ENCODE measurements at regions not wholly inside any gene's neighbourhood (a gene's known extent, or its start where the extent isn't known, plus 50 kb on each side); places are given as distances from the start of the nearest gene placed in this dataset.
"Not testable (repeated sequence)": the region's sequence is repeated elsewhere in the genome, so short reads cannot be mapped to it uniquely, and the experiment has no call there.

DNA sequence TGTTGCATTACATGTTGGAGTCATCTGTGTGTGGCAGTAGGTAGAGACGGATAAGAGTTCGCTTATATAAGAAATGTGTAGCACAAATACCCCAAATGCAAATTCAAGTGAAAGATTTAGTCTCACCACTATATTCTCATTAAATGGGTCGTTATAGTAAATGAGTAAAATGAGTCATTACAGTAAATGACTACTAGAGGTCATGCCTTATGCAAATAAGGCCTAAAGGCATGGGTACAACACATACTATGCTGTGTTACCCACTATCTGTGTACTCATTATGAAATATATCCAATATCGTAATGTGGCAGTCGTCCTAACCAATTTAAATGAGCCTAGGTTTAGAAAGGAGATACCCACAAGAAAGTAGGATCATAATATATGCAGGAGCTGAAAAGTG, 1603.1 kb downstream of the C4orf33 start:
- DNase-seq, result no peak

DNA sequence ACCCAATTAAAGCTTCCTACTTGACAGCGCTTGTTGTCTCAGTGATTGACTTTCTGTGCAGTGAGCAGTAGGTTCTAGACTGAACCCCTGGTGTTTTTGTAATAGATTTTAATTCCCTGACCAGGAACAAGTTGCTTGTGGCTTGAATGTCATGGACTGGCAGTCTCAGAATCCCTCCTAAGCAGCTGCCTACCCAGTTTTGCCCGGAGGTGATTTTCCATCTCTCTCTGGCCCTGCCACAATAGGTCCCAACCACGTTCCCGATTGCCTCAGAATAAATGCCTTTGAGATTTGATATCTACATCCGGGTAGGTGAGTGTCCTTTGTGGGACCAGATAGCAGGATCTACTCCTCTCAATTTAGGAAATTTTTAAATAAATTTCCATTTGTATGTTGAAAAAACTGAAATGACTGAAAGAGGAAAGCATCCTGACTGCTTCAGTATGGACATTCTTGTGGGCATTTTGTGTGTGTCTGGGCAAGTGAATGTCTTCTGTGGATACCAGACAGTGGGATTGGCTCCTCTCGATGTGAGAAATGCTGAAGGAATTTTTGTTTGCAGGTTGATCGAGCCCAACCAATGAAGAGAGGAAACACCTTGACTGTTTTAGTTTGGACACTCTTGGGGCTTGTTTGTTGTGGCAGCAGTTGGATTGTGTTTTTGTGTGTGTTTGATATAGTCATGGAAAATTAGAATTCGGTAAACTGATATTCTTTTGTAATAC, 1607.4 kb downstream of the C4orf33 start:
- no peak for DNase-seq

DNA sequence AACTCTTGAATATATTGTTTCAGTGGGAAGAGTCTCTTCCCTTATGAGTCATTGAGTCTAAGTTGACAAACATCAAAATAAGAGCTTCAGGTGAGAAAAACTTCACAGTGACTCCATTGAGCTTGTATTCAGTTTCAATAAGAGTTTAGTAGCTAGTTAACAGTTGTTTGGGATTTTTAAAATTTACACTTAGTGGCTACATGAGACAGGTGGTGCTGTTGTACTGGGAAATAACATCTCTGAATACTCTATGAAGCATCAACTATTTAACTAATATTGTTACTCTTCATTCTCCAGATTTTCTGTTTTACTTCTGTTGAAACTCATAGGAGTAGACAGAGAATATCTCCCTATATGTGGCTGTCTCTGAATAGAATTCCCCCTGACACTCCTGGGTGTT, 1609.1 kb downstream of the C4orf33 start:
- DNase-seq, result no peak

DNA sequence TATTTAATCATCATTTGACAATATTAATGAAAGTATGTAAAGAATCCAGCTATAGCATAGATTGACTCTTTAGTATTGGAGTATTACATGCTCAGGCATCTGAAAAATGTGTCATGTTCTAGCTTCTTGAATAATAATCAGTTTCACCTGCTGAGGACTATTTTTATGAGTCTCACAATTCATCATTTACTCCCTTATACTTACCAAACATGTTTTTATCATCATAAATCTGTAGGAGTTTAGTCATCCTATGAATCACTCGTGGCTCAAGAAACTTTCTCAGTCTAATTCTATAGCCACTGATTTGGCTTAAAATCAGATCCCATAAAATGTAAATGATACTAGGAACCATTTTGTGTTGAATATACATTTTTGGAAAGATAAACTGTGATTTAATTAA, 1616.1 kb downstream of the C4orf33 start:
- DNase-seq, result no peak

DNA sequence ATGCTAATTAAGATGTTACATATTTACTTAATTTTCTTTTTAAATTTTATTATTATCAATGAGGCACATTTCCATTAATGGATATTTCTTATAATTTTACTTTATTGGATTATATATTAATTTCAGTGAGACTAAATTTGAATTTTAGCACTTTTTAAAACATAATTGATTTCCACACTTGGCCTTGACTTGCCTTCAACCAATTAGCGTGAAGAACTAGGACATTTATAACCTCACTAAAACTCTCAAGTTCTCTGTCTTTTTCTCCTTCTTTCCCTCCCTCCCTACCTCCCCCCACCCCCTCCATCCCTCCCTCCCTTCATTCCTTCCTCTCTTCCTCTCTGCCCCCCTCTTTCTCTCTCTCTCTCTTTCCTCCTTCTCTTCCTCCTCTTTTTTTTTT, 1618.1 kb downstream of the C4orf33 start:
- DNase-seq, result no peak

DNA sequence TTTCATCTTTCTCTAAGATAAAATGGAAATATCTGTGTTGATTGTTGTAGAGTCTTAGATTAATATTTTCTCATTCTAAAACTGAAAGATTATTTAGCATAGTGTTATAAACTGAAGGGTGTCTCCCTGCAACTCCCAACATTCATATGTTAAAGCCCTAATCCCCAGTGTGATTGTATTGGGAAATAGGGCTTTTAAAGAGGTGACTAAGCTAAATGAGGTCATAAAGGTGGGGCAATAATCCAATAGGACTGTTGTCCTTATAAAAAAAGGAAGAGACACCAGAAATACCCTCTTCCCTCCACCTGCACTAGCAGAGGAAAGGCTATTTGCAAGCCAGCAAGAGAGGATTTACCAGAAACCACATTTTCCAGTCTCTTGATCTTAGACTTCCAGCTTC, 1626.4 kb downstream of the C4orf33 start:
- DNase-seq, result no peak

DNA sequence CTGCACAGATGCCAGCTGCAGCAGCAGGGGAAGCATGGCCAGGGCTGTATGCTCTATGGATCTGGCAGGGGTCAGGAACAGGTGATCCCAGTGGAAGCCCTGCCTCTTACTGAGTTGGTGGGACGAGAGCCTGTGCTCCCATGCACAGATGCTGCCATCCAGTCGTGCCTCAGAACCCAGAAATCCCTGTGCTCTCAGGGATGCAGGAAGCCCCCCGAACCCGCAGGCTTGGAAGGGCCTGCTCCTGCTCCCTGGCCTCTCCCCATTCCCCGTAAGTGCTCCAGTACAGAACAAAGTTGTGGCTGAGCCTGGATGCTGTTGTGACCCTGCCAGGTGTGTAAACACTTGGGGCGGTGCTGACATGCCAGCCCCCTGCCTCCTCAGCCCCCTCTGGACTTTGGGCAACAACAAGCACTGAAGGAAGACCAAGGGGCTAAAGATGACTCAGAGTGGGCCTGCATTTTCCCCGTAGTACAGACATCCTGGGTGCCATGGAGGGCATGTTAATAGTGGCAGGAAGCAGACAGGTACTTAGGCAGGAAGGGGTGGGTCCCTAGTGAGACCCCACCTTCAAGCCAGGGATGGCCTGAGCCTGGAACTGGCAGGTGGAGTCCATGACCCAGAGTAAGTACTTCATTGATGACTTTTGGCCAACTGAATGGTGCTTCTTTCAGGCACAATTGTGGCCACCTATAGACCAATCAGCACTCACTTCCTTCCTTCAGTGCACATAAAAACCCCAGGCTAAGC, 1640.7 kb downstream of the C4orf33 start:
- no peak for DNase-seq

DNA sequence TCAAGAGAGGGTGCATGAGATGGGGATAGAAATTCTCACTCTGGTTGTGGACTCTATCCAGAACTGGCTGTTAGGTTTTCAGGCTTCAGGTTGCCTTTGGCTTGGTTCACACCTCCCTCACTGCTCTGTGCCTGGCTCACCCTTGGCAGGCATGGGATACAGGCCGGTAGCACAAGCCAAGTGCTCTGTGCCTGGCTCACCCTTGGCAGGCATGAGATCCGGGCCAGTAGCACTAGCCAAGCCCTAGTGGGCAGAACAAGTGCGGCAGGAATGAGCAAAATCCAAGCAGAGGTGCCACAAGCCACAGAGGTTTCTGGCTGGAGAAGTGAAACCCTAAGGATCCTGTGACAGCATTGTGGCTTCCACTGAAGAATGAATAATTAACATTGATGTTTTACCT, 1642.3 kb downstream of the C4orf33 start:
- no peak for DNase-seq

DNA sequence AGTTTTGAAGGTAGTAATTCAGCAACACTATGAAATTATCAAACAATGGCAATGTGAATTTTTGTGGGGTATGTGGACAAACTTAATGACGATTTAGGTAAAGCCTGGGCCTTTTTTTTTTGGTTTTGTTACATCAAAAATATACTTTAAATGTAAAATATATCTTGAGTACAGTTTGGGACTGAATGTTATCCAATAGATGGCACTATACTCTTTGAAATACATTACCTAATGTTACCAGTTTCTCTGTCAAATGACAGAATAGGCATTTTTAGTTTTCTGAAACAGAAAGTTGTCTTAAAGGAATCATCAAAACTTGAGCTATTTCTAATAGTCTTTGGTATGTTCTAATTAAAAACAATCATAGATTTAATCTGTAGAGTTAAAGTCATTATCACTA, 1651.9 kb downstream of the C4orf33 start:
- no peak for DNase-seq

DNA sequence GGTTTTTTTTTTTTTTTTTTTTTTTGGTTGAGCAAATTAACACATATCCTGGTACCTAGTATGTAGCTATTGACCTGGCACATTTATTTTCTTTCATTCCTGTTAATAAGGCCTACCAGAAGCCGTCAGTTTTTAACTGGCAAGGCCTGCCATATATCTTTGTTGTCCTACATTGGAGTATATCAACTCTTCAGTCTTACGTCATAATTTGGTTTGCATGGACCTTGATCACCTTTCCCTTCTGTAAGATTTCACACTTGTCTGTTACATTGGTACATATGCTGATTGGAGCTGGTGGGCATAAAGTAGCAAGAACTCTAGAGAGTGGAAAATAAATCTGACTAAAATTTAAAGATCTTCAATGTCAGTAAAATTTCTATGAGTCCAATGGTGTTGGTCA, 1658.0 kb downstream of the C4orf33 start:
- no peak for DNase-seq

DNA sequence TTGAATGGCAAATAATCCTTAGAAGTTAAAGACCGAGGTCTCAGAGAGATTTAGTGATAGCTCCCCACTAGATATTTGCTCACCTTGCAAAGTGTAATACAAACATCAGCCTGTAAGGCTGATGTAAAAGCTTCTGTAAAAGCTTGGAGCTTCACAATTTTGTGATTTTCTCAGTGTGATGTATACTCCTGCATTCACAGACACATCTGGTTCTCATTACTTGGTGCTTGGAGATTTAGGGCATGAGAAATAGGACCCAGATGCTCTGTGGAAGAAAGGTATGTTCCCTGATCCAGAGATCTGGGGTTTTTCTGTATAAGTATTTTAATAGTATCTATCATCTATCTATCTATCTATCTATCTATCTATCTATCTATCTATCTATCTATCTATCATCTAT, 1664.3 kb downstream of the C4orf33 start:
- DNase-seq, result no peak

DNA sequence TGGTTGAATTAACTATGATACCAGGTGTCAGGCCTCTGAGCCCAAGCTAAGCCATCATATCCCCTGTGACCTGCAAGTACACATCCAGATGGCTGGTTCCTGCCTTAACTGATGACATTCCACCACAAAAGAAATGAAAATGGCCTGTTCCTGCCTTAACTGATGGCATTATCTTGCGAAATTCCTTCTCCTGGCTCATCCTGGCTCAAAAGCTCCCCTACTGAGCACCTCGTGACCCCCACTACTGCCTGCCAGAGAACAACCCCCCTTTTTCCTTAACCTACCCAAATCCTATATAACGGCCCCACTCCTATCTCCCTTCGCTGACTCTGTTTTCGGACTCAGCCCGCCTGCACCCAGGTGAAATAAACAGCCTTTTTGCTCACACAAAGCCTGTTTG, 1671.4 kb downstream of the C4orf33 start:
- not testable (repeated sequence) for DNase-seq

DNA sequence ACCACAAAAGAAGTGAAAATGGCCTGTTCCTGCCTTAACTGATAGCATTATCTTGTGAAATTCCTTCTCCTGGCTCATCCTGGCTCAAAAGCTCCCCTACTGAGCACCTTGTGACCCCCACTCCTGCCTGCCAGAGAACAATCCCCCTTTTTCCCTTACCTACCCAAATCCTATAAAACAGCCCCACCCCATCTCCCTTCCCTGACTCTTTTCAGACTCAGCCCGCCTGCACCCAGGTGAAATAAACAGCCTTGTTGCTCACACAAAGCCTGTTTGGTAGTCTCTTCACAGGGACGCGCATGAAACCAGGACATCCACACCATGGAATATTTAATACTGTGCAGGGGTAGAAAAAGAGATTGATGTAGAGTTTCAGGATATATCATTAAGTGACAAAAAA, 1677.0 kb downstream of the C4orf33 start:
- DNase-seq, result not testable (repeated sequence)

DNA sequence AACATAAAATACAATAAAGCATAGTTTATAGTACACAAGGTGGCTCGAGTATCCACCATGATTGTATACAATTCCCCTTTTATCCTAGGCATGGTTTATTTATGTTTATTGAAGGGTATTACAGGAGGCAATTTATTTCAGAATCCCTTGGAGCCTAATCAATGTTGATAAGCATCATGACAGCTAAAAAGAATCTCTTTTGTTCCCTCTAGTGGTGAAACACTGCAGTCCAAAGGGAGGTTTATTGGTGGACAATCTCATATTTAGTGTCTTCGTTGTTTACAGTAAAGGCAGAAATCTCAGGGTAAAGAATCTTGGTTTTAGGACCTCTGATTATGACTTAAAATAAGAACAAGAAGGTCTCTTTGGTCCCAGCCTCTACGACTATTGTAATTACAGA, 1712.5 kb downstream of the C4orf33 start:
- DNase-seq, result no peak

DNA sequence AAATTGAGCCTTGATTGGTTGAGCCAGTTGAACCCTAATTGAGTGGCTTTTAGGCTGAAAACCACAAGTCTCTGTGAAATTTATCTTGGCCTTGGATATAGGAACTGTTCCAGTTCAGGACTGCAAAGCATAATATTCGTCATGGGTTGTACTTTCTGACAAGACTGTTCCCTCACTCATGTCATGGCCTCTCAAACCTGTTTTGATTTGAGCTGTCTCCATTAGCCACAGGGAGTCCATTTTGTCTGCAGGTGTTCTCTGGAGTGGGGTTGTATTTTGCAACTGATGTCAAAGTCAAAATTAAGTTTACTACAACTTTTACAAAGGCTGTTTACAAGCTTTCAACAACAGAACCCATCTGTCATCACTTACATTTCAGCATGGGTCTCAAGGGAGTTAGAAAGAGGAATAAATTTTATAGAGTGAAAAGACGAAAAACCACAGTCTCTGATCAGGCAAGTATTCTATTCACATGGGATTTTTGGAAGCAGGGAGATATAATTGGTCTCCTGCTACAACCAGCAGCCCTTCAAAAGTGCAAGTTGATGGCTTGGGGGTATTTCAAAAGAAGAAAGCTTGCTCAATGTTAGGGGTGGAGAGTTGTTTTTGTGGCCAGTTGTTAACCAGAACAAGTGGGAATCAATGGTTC, 1716.3 kb downstream of the C4orf33 start:
- DNase-seq, result no peak

DNA sequence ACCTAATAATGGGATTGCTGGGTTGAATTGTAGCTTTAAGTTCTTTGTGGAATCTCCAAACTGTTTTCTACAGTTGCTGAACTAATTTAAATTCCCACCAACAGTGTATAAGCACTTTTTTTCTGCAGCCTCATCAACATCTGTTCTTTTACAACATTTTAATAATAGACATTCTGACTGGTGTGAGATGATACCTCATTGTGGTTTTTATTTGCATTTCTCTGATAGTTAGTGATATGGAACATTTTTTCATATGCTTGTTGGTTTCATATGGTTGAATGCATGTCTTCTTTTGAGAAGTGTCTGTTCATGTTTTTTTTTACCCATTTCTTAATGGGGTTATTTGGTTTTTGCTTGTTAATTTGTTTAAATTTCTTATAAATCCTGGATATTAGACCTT, 1718.9 kb downstream of the C4orf33 start:
- no peak for DNase-seq

DNA sequence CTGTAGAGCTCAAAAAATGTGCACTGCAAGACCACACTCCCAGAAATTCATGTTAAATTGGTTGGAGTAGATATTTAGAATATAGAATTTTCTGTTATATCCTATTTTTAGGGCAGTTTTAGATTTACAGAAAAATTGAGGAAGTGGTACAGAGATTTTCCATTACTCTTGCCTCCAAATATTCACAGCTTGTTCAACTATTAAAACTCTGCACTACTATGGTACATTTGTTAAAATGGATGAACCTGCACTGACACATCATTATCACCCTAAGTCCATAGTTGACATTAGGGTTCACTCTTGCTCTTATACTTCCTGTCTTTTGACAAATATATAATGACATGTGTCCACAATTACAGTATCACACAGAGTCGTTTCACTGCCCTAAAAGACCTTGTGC, 1724.5 kb downstream of the C4orf33 start:
- no peak for DNase-seq

DNA sequence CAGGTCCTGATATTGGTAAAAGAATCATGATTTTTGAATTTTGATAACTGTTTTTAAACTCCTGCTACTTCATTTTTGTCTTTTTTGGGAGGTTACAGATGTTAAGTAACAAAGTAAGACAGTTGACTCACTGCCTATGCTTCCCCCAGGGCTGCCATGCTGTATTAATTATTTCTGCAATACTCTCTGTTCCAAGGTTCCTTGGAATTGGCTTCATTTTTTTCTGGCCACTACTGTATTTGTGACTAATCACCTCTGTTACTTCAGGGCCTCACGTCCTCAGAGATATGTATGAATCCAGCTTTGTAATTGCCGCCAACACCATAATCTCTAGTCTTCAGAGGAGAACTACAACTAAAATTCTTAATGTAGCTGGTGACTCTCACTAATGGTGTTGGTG, 1729.3 kb downstream of the C4orf33 start:
- DNase-seq, result no peak

DNA sequence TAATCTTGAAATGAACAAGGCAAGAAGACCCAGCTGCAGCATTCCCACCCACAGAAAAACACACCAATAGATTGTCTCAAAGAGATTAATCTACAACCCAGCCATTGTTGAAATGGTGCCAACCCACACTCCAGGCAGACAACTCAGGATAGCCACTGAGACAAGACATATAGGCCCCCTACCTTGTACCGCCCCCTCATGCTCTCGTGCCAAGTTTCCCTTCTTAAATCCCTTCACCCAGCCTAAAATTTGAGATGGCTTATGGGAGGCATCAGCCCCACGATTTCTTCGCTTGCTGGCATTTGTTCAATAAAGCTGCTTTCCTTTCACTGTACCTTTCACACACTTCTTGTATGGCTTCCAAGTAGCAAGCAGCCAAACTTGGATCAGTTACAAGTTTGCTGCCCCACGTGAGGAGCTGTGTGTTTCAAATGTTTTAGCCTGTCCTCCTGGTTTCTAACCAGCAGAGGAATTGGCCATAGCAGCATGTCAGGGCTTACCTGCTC, 1754.1 kb downstream of the C4orf33 start:
- DNase-seq, result no peak

DNA sequence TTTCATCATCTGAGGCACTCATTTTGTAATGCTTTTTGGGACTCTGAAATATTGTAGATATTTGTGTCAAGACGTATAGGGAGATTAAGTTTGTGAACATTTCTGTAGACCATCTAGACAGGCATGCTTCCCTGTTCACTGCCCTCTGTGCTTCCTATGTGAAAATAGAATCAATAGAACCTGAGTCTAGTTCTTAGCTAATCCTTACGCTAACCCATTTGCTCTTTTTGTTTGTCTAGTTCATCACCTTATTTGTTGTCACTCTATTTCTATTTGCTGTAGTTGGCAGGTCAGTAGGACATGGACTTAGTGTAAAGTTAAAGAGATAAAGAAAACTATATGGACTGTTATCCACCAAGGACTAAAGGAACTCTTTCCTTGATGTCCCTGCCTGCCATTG, 1755.2 kb downstream of the C4orf33 start:
- DNase-seq, result no peak

DNA sequence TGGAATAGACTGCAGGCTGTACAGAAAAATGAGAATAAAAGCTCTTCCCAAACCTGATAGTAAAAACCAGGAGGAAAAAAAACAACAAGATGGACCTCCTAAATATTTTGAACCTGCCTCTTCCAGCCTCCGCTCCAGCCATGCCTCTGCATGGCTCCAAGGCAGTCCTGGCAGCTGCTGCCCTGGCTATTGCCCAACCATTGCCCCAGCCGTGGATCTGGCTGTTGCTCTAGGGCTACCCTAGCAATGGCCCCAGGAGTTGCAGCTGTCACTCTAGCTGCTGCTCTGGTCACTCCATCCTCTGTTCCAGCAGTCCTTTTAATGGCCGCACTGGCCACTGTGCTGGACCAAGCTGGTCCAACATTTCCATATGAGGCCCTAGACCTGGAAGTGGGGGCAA, 1756.0 kb downstream of the C4orf33 start:
- no peak for DNase-seq

DNA sequence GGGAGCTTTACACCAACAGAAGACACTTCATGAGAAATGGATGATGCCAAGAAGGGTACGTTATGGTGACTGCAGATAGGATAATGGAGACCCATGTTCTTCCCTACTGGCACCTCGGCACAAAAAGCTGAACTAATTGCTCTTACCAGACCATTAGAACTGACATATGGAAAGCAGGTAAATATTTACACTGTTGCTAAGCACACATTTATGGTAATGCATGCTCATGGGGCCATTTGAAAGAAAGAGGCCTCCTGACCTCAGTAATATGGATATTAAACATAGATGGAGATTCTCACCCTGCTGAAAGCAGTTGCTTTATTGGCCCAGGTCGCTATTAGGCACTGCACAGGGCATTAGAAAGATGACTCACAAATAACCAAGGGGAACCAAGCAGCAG, 1759.6 kb downstream of the C4orf33 start:
- DNase-seq, result no peak

DNA sequence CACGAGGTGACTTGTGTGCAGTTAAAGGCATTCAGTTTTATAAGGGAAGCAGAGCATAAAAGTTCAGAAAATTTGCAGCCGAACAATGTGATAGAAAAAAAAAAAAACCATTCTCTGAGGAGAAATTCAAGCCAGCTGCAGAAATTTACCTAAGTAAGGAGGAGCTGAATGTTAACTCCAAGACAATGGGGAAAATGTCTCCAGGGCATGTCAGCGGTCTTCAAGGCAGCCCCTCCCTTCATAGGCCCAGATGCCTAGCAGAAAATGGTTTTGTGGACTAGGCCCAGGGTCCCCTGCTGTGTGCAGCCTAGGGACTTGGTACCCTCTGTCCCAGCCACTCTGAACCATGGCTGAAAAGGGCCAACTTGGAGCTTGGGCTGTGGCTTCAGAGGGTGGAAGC, 1764.0 kb downstream of the C4orf33 start:
- no peak for DNase-seq

DNA sequence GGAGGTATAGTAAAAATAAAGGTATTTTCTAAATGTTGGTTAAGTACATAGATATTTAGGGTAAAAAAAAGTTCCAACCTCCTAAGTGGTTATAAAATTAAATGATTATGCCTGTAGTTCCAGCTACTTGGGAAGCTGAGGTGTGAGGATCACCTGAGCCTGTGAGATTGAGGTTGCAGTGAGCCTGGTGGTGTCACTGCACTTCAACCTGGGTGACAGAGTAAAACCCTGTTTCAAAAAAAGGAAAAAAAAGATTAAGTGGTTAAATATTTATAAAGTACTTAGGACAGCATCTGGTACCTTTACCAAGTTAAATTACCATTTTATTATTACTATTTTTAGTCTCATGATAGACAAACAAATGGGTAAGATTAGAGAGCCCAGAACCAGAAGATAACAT, 1801.0 kb downstream of the C4orf33 start:
- DNase-seq, result no peak

All from CD4-positive, alpha-beta T cell treated with Interleukin-21 for 1 hour (primary cell).